H1 (cell line): ENCODE measurements at regions not wholly inside any gene's neighbourhood (a gene's known extent, or its start where the extent isn't known, plus 50 kb on each side); places are given as distances from the start of the nearest gene placed in this dataset.

Source experiments
- CREB1 ChIP-seq: IDR thresholded peaks from 2 replicates; pipeline ENCODE4 v1.6.1; 2012; ENCODE audit warnings: inconsistent platforms
- GABPA ChIP-seq: IDR thresholded peaks from 2 replicates; pipeline ENCODE4 v1.6.1; 2011; ENCODE audit warnings: mild to moderate bottlenecking, low read length, moderate library complexity, borderline replicate concordance; ENCODE audit not compliant: insufficient read depth
- MAFK ChIP-seq: IDR thresholded peaks from 2 replicates; pipeline ENCODE4 v1.6.1; 2012; ENCODE audit warnings: low read depth, mild to moderate bottlenecking, improper control_type of control experiment, low read length
- TF ChIP-seq, protein P1 (sequence below): IDR thresholded peaks from 2 replicates; pipeline ENCODE4 v1.6.1; 2011; ENCODE audit warnings: low read depth, mild to moderate bottlenecking, low read length; ENCODE audit not compliant: insufficient read depth
- TF ChIP-seq, protein P2 (sequence below): IDR thresholded peaks from 2 replicates; pipeline ENCODE4 v1.6.1; 2012; ENCODE audit warnings: inconsistent platforms

DNA sequence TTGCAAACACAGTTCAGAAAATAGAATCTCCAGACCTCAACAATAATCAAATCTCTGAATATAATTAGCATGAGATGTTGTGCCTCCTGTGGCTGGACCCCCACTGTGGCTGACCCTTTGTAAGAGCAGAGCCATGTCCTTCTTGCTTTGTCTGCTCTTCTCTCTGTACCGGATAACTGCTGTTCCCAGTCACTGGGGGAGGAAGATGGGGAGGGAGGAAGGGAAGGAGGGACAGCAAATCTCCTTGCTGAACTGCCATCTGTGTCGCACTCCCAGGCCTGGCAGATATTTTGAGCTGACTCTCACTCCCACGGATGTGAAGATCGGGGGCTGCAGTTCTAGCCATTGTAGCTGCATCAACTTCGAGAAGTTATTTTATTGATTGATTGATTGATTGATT lies 319.0 kb upstream of the CXCR4 start (continued):
- TF ChIP-seq GABPA: no peak
- no peak for TF ChIP-seq CREB1
- TF ChIP-seq, protein P1, sequence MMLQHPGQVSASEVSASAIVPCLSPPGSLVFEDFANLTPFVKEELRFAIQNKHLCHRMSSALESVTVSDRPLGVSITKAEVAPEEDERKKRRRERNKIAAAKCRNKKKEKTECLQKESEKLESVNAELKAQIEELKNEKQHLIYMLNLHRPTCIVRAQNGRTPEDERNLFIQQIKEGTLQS: no peak
- TF ChIP-seq MAFK: no peak
- TF ChIP-seq, protein P2, sequence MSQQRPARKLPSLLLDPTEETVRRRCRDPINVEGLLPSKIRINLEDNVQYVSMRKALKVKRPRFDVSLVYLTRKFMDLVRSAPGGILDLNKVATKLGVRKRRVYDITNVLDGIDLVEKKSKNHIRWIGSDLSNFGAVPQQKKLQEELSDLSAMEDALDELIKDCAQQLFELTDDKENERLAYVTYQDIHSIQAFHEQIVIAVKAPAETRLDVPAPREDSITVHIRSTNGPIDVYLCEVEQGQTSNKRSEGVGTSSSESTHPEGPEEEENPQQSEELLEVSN: no peak
